ENCODE measurements at regions not wholly inside any gene's neighbourhood (a gene's known extent, or its start where the extent isn't known, plus 50 kb on each side); places are given as distances from the start of the nearest gene placed in this dataset.

DNA sequence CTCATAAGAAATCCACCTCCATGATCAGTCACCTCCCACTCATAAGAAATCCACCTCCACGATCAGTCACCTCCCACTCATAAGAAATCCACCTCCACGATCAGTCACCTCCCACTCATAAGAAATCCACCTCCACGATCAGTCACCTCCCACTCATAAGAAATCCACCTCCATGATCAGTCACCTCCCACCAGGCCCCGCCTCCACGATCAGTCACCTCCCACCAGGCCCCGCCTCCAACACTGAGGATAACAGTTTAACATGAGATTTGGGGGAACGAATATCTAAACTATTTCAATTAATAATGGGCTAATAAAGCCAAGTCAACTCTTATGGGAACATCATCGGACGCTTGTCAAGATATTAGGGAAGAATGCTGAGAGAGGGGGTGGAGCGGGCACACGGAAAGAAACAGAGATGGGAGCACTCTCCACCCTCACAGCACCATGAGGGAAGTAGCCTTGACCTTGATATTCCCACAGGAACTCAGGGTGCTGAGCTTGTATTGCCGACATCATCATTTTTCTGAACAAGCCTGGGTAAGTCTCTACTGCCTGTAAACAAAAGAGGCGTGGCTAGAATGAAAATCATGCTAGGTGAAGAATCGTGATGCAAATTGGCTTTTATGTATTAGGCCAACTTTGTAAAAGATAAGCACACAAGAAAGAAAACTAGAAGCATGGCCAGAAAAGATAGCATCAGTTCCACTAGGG is 303.5 kb upstream of the KLF6 start:
- 93 to 96% methylated on average over 14 of the region's 14 CpGs for whole genome bisulfite sequencing, 2 donors
- DNase-seq (no peak), ATAC-seq (no peak)
- no peaks in the 10 kb centered on the region for H3K36me3 ChIP-seq
- no peak overlapping the region for H3K4me3 ChIP-seq
- H3K27ac ChIP-seq, result no peak overlapping the region
- no peaks in the 10 kb centered on the region for H3K9me3 ChIP-seq
- no peaks in the 10 kb centered on the region for H3K27me3 ChIP-seq
- peaks cover 0 to 33% (median 25%) of the 10 kb centered on the region in 9 donors for H3K4me1 ChIP-seq
- intact Hi-C loops (cut with DNase I), result loop anchor here in 3 of 10 donors (5.0 to 10.0 kb wide), 6 partner anchors 156 to 679 kb away; partner anchors contain the start of gene KLF6 (in 1 of the 3)
- TF ChIP-seq, protein P1, sequence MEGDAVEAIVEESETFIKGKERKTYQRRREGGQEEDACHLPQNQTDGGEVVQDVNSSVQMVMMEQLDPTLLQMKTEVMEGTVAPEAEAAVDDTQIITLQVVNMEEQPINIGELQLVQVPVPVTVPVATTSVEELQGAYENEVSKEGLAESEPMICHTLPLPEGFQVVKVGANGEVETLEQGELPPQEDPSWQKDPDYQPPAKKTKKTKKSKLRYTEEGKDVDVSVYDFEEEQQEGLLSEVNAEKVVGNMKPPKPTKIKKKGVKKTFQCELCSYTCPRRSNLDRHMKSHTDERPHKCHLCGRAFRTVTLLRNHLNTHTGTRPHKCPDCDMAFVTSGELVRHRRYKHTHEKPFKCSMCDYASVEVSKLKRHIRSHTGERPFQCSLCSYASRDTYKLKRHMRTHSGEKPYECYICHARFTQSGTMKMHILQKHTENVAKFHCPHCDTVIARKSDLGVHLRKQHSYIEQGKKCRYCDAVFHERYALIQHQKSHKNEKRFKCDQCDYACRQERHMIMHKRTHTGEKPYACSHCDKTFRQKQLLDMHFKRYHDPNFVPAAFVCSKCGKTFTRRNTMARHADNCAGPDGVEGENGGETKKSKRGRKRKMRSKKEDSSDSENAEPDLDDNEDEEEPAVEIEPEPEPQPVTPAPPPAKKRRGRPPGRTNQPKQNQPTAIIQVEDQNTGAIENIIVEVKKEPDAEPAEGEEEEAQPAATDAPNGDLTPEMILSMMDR (IDR thresholded peaks at IDR 0.05), result no peak

- intact Hi-C loops (cut with DNase I), result loop anchor here in 3 of 10 donors (5.0 to 10.0 kb wide), 6 partner anchors 158 to 681 kb away; partner anchors contain the start of gene KLF6 (in 1 of the 3)
- peak; percentile 27 to 83 (median 57) for ATAC-seq
Observed at GRCh38 chr10:4086131-4086898, 301.3 kb upstream of the KLF6 start.

GRCh38 chr10:4083509-4084003 is 298.5 kb upstream of the KLF6 start:
- intact Hi-C loops (cut with DNase I), result loop anchor here in 3 of 10 donors (5.0 to 10.0 kb wide), 6 partner anchors 159 to 571 kb away; partner anchors contain the start of gene KLF6 (in 1 of the 3)

More at GRCh38 chr10:4086131-4086898, 301.3 kb upstream of the KLF6 start:
- WGBS, 2 donors, result 12 to 17% methylated on average over 14 of the region's 14 CpGs
- Histone ChIP-seq H3K4me1 (peaks cover 3 to 54% (median 40%) of the 10 kb centered on the region in 9 donors), H3K36me3 (no peaks in the 10 kb centered on the region), H3K27me3 (no peaks in the 10 kb centered on the region), H3K9me3 (no peaks in the 10 kb centered on the region), H3K4me3 (peak overlapping the region in 7 of 10 donors; percentile 0 to 36 (median 28)), H3K27ac (peak overlapping the region in 9 of 10 donors; percentile 0 to 87 (median 77))
- TF ChIP-seq, protein P1 (IDR thresholded peaks at IDR 0.05), result no peak
- peak in 1 of 2 donors; percentile 76 for DNase-seq

More at GRCh38 chr10:4083509-4084003, 298.5 kb upstream of the KLF6 start:
- 12 to 17% methylated on average over 2 of the region's 2 CpGs for WGBS, 2 donors
- Histone ChIP-seq H3K27me3 (no peaks in the 10 kb centered on the region), H3K4me1 (peaks cover 4 to 66% (median 55%) of the 10 kb centered on the region in 9 donors), H3K4me3 (no peak overlapping the region), H3K36me3 (no peaks in the 10 kb centered on the region), H3K27ac (peak overlapping the region in 6 of 10 donors; percentile 47 to 87 (median 60)), H3K9me3 (no peaks in the 10 kb centered on the region)
- ATAC-seq (peak; percentile 15 to 88 (median 74)), DNase-seq (peak in 1 of 2 donors; percentile 76)
- TF ChIP-seq, protein P1 (IDR thresholded peaks at IDR 0.05), result no peak
